Esophagus squamous epithelium (tissue), 4 donors: ENCODE measurements at regions not wholly inside any gene's neighbourhood (a gene's known extent, or its start where the extent isn't known, plus 50 kb on each side); places are given as distances from the start of the nearest gene placed in this dataset.

ENCODE experiments used
- CTCF ChIP-seq, 6 experiments: fragments of 450-650 bp in 4 of 6; fragments of 200-600 bp in 2 of 6; sonication (generic) in 2 of 6; IDR thresholded peaks; one replicate each; pipeline ENCODE4 v1.5.1; 2016 to 2019; ENCODE audit warnings: antibody characterized with exemption in 6 of 6, mild to moderate bottlenecking in 4 of 6, moderate library complexity in 4 of 6
- POLR2A ChIP-seq, 4 donors: fragments of 450-650 bp; IDR thresholded peaks; one replicate each; pipeline ENCODE4 v1.6.1; 2017; ENCODE audit warnings: antibody characterized with exemption in 4 of 4, mild to moderate bottlenecking in 4 of 4, moderate library complexity in 3 of 4

DNA sequence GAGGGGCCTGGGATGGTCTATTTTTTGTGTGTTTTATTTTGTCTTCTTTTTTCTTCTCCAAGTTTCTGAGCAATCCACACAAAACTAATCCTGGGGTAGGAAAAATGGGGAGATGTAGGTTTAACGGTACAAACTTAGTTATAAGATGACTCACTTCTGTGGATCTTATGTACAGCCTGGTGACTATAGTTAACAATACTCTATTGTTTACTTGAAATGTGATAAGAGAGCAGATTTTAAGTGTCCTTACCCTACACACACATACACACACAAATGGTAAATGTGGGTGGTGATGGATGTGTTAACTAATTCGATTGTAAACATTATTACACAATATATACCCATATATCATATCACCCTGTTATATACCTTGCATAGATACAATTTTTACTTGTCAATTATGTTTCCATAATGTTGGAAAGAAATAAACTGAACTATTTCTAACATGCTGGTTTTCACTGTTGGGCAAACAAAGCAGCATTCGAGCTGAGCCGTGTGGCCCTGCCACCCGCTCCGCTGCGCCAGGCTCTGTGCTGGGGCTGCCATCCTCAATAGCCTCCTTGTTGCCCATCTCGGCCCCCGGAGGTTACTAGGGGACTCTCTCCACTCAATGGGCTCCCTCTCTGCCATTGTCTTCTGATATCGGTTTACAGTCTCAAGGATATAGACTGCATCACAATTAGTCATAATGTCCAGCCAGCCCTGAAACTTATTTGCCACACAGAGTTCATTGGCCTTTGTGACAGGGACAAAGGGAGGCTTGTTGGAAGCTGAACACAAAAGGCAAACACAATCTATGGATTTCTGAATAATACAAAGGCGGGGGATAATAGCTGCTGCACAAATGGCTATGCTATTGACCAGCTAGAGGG is 380.3 kb upstream of the MAF start:
- TF ChIP-seq CTCF (IDR thresholded peaks at IDR 0.05): no peak
- no peak for TF ChIP-seq POLR2A (IDR thresholded peaks at IDR 0.05)
